Heart left ventricle (tissue), 13 donors: ENCODE measurements at regions not wholly inside any gene's neighbourhood (a gene's known extent, or its start where the extent isn't known, plus 50 kb on each side); places are given as distances from the start of the nearest gene placed in this dataset.

Experiments
- CTCF ChIP-seq, 12 donors: fragments of 200-600 bp; sonication (generic) in 4 of 12; IDR thresholded peaks; one replicate each; pipeline versions ENCODE4 v1.5.0 to v1.8.0; 2018 to 2022; ENCODE audit warnings: antibody characterized with exemption in 12 of 12, mild to moderate bottlenecking in 5 of 12
- POLR2A ChIP-seq, 2 donors: fragments of 450-650 bp; IDR thresholded peaks; one replicate each; pipeline ENCODE4 v1.6.1; 2017; ENCODE audit warnings: antibody characterized with exemption in 2 of 2, mild to moderate bottlenecking in 2 of 2, moderate library complexity in 2 of 2
- donor health status: ischemic (EF 13 %, LVEDD 7.1; RV severe dilation, severe dysfunction).
- donor health status: DM: no; HTN: yes; CAD: no.
- donor health status: DM: no; HTN: no; CAD: no.
- donor health status: ischemic (EF 25% LVEDD 6.9; RV normal size, moderate dysfunction).
- donor health status: ischemic (EF 25% LVEDD 5.7; RV mildly dilated, moderate dysfunction).
- donor health status: ischemic (EF 35%, LVEDD 5.7; RV mildly dilated, moderate dysfunction).
- donor health status: nonischemic (EF 11% LVEDD 7.7; RV severe dilation, severe dysfunction).
- donor health status: DM: yes; HTN: yes; CAD: no.
- donor health status: PGD.
- donor health status: ischemic (EF 29% LVEDD 5.4; RV normal size, mild dysfunction).
- donor health status: nonischemic (EF 23%, LVEDD 6.1; RV moderate dilation, normal function).

- TF ChIP-seq CTCF (IDR thresholded peaks at IDR 0.05) (no peak), POLR2A (IDR thresholded peaks at IDR 0.05) (no peak)
Measured at GRCh38 chr7:26440233-26441001, 148.8 kb downstream of the SNX10 start.
